HCT116 (cell line): ENCODE measurements at regions not wholly inside any gene's neighbourhood (a gene's known extent, or its start where the extent isn't known, plus 50 kb on each side); places are given as distances from the start of the nearest gene placed in this dataset.
A peak's percentile ranks its signal among the peaks of the same experiment; 100 is the strongest.

Experiments
- ATAC-seq: fragments of 200-7000 bp; cut with Tn5 transposase; 2 replicates; pipeline ENCODE4 v1.9.1; 2020; ENCODE audit warnings: mild to moderate bottlenecking, moderate library complexity
- BruUV-seq: library from RNA; stranded (reverse); fragments of 400-500 nt; replicated peaks from 2 replicates; lab custom pipeline; 2021; lab: Mats Ljungman, UMichigan
- CTCF ChIA-PET: fragments of 300-600 bp; sonication (Branson Sonifier 250); formaldehyde crosslinking; loops from one replicate; lab custom pipeline; 2021; ENCODE audit warnings: antibody characterized with exemption; lab: Charles Lee
- POLR2A ChIA-PET: fragments of 300-600, 350-600 bp; sonication (Branson Sonifier 250); formaldehyde crosslinking; loops from one replicate; lab custom pipeline; 2021; ENCODE audit warnings: antibody characterized with exemption; lab: Charles Lee
- RAD21 ChIA-PET, 2 experiments: fragments of 300-600 bp; sonication (Branson Sonifier 250); formaldehyde crosslinking; loops; one replicate each; lab custom pipeline; 2023; ENCODE audit warnings: low total read pairs in 2 of 2; ENCODE audit not compliant: uncharacterized antibody in 2 of 2, unreplicated experiment in 2 of 2, low non-redundant PET in 1 of 2; lab: Charles Lee
- DNase-seq: peaks from one replicate; pipeline ENCODE4 v3.0.0-alpha.2; 2010; ENCODE audit warnings: low read depth, low spot score
- H2AFZ ChIP-seq: fragments of 200-600 bp; shearing (Covaris generic), sonication (generic); 2 replicates; pipeline ENCODE4 v1.6.1; 2017; ENCODE audit warnings: low read depth, mixed run types, mixed read lengths, antibody characterized with exemption, low read length; ENCODE audit not compliant: poor library complexity, severe bottlenecking
- H3K27ac ChIP-seq: 2 replicates; pipeline ENCODE4 v1.5.1; 2012; ENCODE audit warnings: low read depth, low read length
- H3K27me3 ChIP-seq: fragments of 200-600 bp; sonication (generic); 2 replicates; pipeline ENCODE4 v1.6.1; 2016; ENCODE audit warnings: mixed run types, low read length, mixed read lengths; ENCODE audit not compliant: insufficient read depth
- H3K36me3 ChIP-seq, 2 experiments: fragments of 200-500 bp in 1 of 2; fragments of 200-600 bp in 1 of 2; sonication (Bioruptor generic) in 1 of 2; sonication (generic) in 1 of 2; 2 replicates each; pipeline versions ENCODE4 v1.5.1 to v1.6.1; 2014 to 2016; ENCODE audit warnings: low read length in 2 of 2, inconsistent platforms in 1 of 2, mixed read lengths in 1 of 2, mixed run types in 1 of 2; ENCODE audit not compliant: insufficient read depth in 2 of 2, control insufficient read depth in 1 of 2
- H3K4me1 ChIP-seq, 2 experiments: fragments of 200-600 bp in 1 of 2; sonication (generic) in 1 of 2; 2 replicates each; pipeline versions ENCODE4 v1.5.1 to v1.6.1; 2012 to 2017; ENCODE audit warnings: low read length in 2 of 2, inconsistent platforms in 1 of 2, mild to moderate bottlenecking in 1 of 2, mixed read lengths in 1 of 2, mixed run types in 1 of 2, moderate library complexity in 1 of 2; ENCODE audit not compliant: insufficient read depth in 2 of 2, control insufficient read depth in 1 of 2
- H3K4me2 ChIP-seq: fragments of 200-600 bp; sonication (generic); 2 replicates; pipeline ENCODE4 v1.6.1; 2017; ENCODE audit warnings: mixed run types, low read length, mixed read lengths
- H3K4me3 ChIP-seq, 2 experiments: fragments of 200-600 bp in 1 of 2; sonication (generic) in 1 of 2; replicated peaks in 1 of 2; 2 replicates each; pipeline ENCODE4 v1.5.1; 2011 to 2016; ENCODE audit warnings: low read length in 2 of 2, control low read depth in 1 of 2, low read depth in 1 of 2, mild to moderate bottlenecking in 1 of 2, mixed read lengths in 1 of 2, mixed run types in 1 of 2
- H3K79me2 ChIP-seq: fragments of 200-600 bp; sonication (generic); 2 replicates; pipeline ENCODE4 v1.6.1; 2017; ENCODE audit warnings: mild to moderate bottlenecking, mixed run types, low read length, moderate library complexity, mixed read lengths; ENCODE audit not compliant: insufficient read depth
- H3K9ac ChIP-seq: fragments of 200-600 bp; sonication (generic); 2 replicates; pipeline ENCODE4 v1.6.1; 2016; ENCODE audit warnings: low read length, mixed read lengths
- H3K9me2 ChIP-seq: fragments of 200-600 bp; sonication (generic), shearing (Covaris generic); 2 replicates; pipeline ENCODE4 v1.6.1; 2017; ENCODE audit warnings: mixed run types, mild to moderate bottlenecking, moderate library complexity; ENCODE audit not compliant: insufficient read depth
- H3K9me3 ChIP-seq, 2 experiments: fragments of 200-500 bp in 1 of 2; fragments of 200-600 bp in 1 of 2; sonication (Bioruptor generic) in 1 of 2; sonication (generic) in 1 of 2; 2 replicates each; pipeline ENCODE4 v1.6.1; 2014 to 2017; ENCODE audit warnings: low read length in 2 of 2, mixed read lengths in 2 of 2, inconsistent platforms in 1 of 2, low read depth in 1 of 2, mild to moderate bottlenecking in 1 of 2, mixed run types in 1 of 2, moderate library complexity in 1 of 2; ENCODE audit not compliant: control insufficient read depth in 1 of 2, insufficient read depth in 1 of 2
- H4K20me1 ChIP-seq: fragments of 200-600 bp; sonication (generic), shearing (Covaris generic); 2 replicates; pipeline ENCODE4 v1.6.1; 2017; ENCODE audit warnings: mixed run types, mild to moderate bottlenecking, moderate library complexity; ENCODE audit not compliant: insufficient read depth
- CBX3 ChIP-seq: IDR thresholded peaks from 2 replicates; pipeline ENCODE4 v1.6.1; 2012; ENCODE audit warnings: low read depth
- CTCF ChIP-seq, 3 experiments: fragments of 200-600 bp in 1 of 3; sonication (generic) in 1 of 3; IDR thresholded peaks in 2 of 3; conservative IDR thresholded peaks in 1 of 3; 2 replicates each; pipeline ENCODE4 v1.5.1; 2012 to 2017; ENCODE audit warnings: low read depth in 2 of 3, low read length in 2 of 3, antibody characterized with exemption in 1 of 3, borderline replicate concordance in 1 of 3, control low read depth in 1 of 3, mild to moderate bottlenecking in 1 of 3, mixed read lengths in 1 of 3, mixed run types in 1 of 3, moderate library complexity in 1 of 3; ENCODE audit not compliant: insufficient read depth in 1 of 3
- RAD21 ChIP-seq: IDR thresholded peaks from 2 replicates; pipeline ENCODE4 v1.6.1; 2012; ENCODE audit warnings: low read depth, mild to moderate bottlenecking
- ZNF274 ChIP-seq: fragments of 200-500 bp; sonication (Bioruptor generic); IDR thresholded peaks from 2 replicates; pipeline ENCODE4 v1.6.1; 2014; ENCODE audit warnings: mild to moderate bottlenecking, low read depth, low read length, inconsistent platforms
- intact Hi-C: fragments of 100-400 bp; cut with micrococcal nuclease; formaldehyde crosslinking; loops from 2 replicates; pipeline ENCODE4 v1.10.0; 2022

GRCh38 chr6:134822920-134823709 lies 126.8 kb downstream of the ALDH8A1 start:
- peak; percentile 86 for DNase-seq
- H3K27ac ChIP-seq: no peak overlapping the region
- no peaks in the 10 kb centered on the region for H3K36me3 ChIP-seq
- CTCF ChIA-PET: interaction anchor here (0.6 to 2.8 kb wide), 12 partner anchors 11 to 714 kb away, joined by 3 to 29 read pairs (median 6); no protein-coding TSS in a partner anchor
- no peak overlapping the region for H3K4me3 ChIP-seq
- H3K4me2 ChIP-seq: no peak overlapping the region
- ATAC-seq: peak; percentile 99
- POLR2A ChIA-PET: no interaction called here
- H4K20me1 ChIP-seq: no peaks in the 10 kb centered on the region
- BruUV-seq: no TSS peak
- no peaks in the 10 kb centered on the region for H3K9me2 ChIP-seq
- H3K79me2 ChIP-seq: no peaks in the 10 kb centered on the region
- intact Hi-C loops: loop anchor here (1.0 to 2.0 kb wide), 7 partner anchors 59 to 712 kb away; no protein-coding TSS in a partner anchor
- H3K9me3 ChIP-seq: no peaks in the 10 kb centered on the region
- no peaks in the 10 kb centered on the region for H3K27me3 ChIP-seq
- RAD21 ChIA-PET: interaction anchor here (0.6 to 1.4 kb wide), 6 partner anchors 59 to 661 kb away, joined by 3 to 7 read pairs (median 4); no protein-coding TSS in a partner anchor
- peak overlapping the region; percentile 93 for H2AFZ ChIP-seq
- H3K4me1 ChIP-seq: no peaks in the 10 kb centered on the region; a peak in 1 of 4 replicates
- TF ChIP-seq RAD21: peak; percentile 98
- TF ChIP-seq CBX3: 0 out of 2 replicates have a peak, but pooled peaks have one; percentile 49
- TF ChIP-seq ZNF274: no peak
- TF ChIP-seq CTCF (IDR thresholded peaks at IDR 0.05 in 2 of 3, conservative IDR thresholded peaks at IDR 0.05 in 1 of 3; ENCODE audit: borderline replicate concordance in 1 of 3, insufficient read depth in 1 of 3, low read depth in 2 of 3, low read length in 2 of 3): peak; percentile 83 to 97 (median 94)
- H3K9ac ChIP-seq: no peak overlapping the region
